GM23338 (cell line): ENCODE measurements at regions not wholly inside any gene's neighbourhood (a gene's known extent, or its start where the extent isn't known, plus 50 kb on each side); places are given as distances from the start of the nearest gene placed in this dataset.

Source experiments
- CTCF ChIP-seq, 2 experiments: fragments of 200-600 bp in 1 of 2; sonication (generic) in 1 of 2; conservative IDR thresholded peaks; 2 replicates each; pipeline versions ENCODE4 v1.5.1 to v1.6.1; 2016 to 2017; ENCODE audit warnings: antibody characterized with exemption in 2 of 2, low read depth in 2 of 2, mild to moderate bottlenecking in 2 of 2, moderate library complexity in 1 of 2
- POLR2AphosphoS5 ChIP-seq: IDR thresholded peaks from 2 replicates; pipeline ENCODE4 v1.6.1; 2016; ENCODE audit warnings: antibody characterized with exemption, low read depth
- TF ChIP-seq, protein P1 (sequence below): IDR thresholded peaks from one replicate; pipeline ENCODE4 v1.6.1; 2018; ENCODE audit warnings: antibody characterized with exemption; ENCODE audit not compliant: unreplicated experiment

GRCh38 chr14:98993818-98994217 is 278.2 kb downstream of the BCL11B start:
- TF ChIP-seq CTCF (conservative IDR thresholded peaks at IDR 0.05; ENCODE audit: low read depth in 2 of 2) (no peak), POLR2AphosphoS5 (no peak)
- TF ChIP-seq, protein P1, sequence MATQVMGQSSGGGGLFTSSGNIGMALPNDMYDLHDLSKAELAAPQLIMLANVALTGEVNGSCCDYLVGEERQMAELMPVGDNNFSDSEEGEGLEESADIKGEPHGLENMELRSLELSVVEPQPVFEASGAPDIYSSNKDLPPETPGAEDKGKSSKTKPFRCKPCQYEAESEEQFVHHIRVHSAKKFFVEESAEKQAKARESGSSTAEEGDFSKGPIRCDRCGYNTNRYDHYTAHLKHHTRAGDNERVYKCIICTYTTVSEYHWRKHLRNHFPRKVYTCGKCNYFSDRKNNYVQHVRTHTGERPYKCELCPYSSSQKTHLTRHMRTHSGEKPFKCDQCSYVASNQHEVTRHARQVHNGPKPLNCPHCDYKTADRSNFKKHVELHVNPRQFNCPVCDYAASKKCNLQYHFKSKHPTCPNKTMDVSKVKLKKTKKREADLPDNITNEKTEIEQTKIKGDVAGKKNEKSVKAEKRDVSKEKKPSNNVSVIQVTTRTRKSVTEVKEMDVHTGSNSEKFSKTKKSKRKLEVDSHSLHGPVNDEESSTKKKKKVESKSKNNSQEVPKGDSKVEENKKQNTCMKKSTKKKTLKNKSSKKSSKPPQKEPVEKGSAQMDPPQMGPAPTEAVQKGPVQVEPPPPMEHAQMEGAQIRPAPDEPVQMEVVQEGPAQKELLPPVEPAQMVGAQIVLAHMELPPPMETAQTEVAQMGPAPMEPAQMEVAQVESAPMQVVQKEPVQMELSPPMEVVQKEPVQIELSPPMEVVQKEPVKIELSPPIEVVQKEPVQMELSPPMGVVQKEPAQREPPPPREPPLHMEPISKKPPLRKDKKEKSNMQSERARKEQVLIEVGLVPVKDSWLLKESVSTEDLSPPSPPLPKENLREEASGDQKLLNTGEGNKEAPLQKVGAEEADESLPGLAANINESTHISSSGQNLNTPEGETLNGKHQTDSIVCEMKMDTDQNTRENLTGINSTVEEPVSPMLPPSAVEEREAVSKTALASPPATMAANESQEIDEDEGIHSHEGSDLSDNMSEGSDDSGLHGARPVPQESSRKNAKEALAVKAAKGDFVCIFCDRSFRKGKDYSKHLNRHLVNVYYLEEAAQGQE, result no peak
